ENCODE measurements at regions not wholly inside any gene's neighbourhood (a gene's known extent, or its start where the extent isn't known, plus 50 kb on each side); places are given as distances from the start of the nearest gene placed in this dataset.

- no peak for ATAC-seq (ENCODE audit: insufficient read depth, low read depth)
- Histone ChIP-seq H3K79me2 (ENCODE audit: insufficient read depth, low read length) (no peaks in the 10 kb centered on the region), H4K20me1 (ENCODE audit: insufficient read depth, low read length) (no peaks in the 10 kb centered on the region), H3K36me3 (ENCODE audit: insufficient read depth, low read length) (no peaks in the 10 kb centered on the region), H3K27me3 (ENCODE audit: insufficient read depth, low read length, poor library complexity) (peaks cover 11% of the 10 kb centered on the region), H2AFZ (ENCODE audit: low read depth, low read length) (no peak overlapping the region), H3K9ac (ENCODE audit: low read depth, low read length) (no peak overlapping the region), H3K4me1 (ENCODE audit: insufficient read depth, low read length) (no peaks in the 10 kb centered on the region), H3K4me2 (ENCODE audit: insufficient read depth, low read length) (no peak overlapping the region), H3K27ac (ENCODE audit: low read length) (no peak overlapping the region), H3K4me3 (ENCODE audit: low read depth in 1 of 2, low read length in 2 of 2) (no peak overlapping the region), H3K9me3 (ENCODE audit: insufficient read depth, low read length, severe bottlenecking) (no peaks in the 10 kb centered on the region)
- no peak for DNase-seq
- no peak for TF ChIP-seq EZH2 (IDR thresholded peaks at IDR 0.05; ENCODE audit: borderline replicate concordance, low read depth, low read length, severe bottlenecking)
- no peak for TF ChIP-seq CTCF (IDR thresholded peaks at IDR 0.05; ENCODE audit: borderline replicate concordance, extremely low read depth, low read length, poor library complexity, severe bottlenecking)
These were observed 143.3 kb upstream of the BLID start for GRCh38 chr11:122259195-122259821.

- H3K4me1 ChIP-seq (ENCODE audit: insufficient read depth, low read length), result no peaks in the 10 kb centered on the region
- H3K9ac ChIP-seq (ENCODE audit: low read depth, low read length), result no peak overlapping the region
- no peaks in the 10 kb centered on the region for H3K79me2 ChIP-seq (ENCODE audit: insufficient read depth, low read length)
- no peaks in the 10 kb centered on the region for H3K9me3 ChIP-seq (ENCODE audit: insufficient read depth, low read length, severe bottlenecking)
- TF ChIP-seq EZH2 (IDR thresholded peaks at IDR 0.05; ENCODE audit: borderline replicate concordance, low read depth, low read length, severe bottlenecking), result no peak
- no peak for TF ChIP-seq CTCF (IDR thresholded peaks at IDR 0.05; ENCODE audit: borderline replicate concordance, extremely low read depth, low read length, poor library complexity, severe bottlenecking)
- no peak for ATAC-seq (ENCODE audit: insufficient read depth, low read depth)
- H4K20me1 ChIP-seq (ENCODE audit: insufficient read depth, low read length), result no peaks in the 10 kb centered on the region
- H3K36me3 ChIP-seq (ENCODE audit: insufficient read depth, low read length), result no peaks in the 10 kb centered on the region
- H2AFZ ChIP-seq (ENCODE audit: low read depth, low read length), result no peak overlapping the region
- H3K4me3 ChIP-seq (ENCODE audit: low read depth in 1 of 2, low read length in 2 of 2), result no peak overlapping the region
- H3K4me2 ChIP-seq (ENCODE audit: insufficient read depth, low read length), result no peak overlapping the region
- DNase-seq, result no peak
- H3K27me3 ChIP-seq (ENCODE audit: insufficient read depth, low read length, poor library complexity), result peaks cover 11% of the 10 kb centered on the region
- no peak overlapping the region for H3K27ac ChIP-seq (ENCODE audit: low read length)
These were observed 142.6 kb upstream of the BLID start for GRCh38 chr11:122258446-122259194.

- no peak overlapping the region for H3K27ac ChIP-seq (ENCODE audit: low read length)
- no peak for DNase-seq
- TF ChIP-seq CTCF (IDR thresholded peaks at IDR 0.05; ENCODE audit: borderline replicate concordance, extremely low read depth, low read length, poor library complexity, severe bottlenecking), result no peak
- no peak for TF ChIP-seq EZH2 (IDR thresholded peaks at IDR 0.05; ENCODE audit: borderline replicate concordance, low read depth, low read length, severe bottlenecking)
- H3K4me1 ChIP-seq (ENCODE audit: insufficient read depth, low read length), result no peaks in the 10 kb centered on the region
- H3K27me3 ChIP-seq (ENCODE audit: insufficient read depth, low read length, poor library complexity), result peaks cover 11% of the 10 kb centered on the region
- H3K79me2 ChIP-seq (ENCODE audit: insufficient read depth, low read length), result no peaks in the 10 kb centered on the region
- no peaks in the 10 kb centered on the region for H3K36me3 ChIP-seq (ENCODE audit: insufficient read depth, low read length)
- no peak overlapping the region for H3K4me3 ChIP-seq (ENCODE audit: low read depth in 1 of 2, low read length in 2 of 2)
- H2AFZ ChIP-seq (ENCODE audit: low read depth, low read length), result no peak overlapping the region
- no peaks in the 10 kb centered on the region for H3K9me3 ChIP-seq (ENCODE audit: insufficient read depth, low read length, severe bottlenecking)
- H3K9ac ChIP-seq (ENCODE audit: low read depth, low read length), result no peak overlapping the region
- ATAC-seq (ENCODE audit: insufficient read depth, low read depth), result no peak
- H3K4me2 ChIP-seq (ENCODE audit: insufficient read depth, low read length), result no peak overlapping the region
- H4K20me1 ChIP-seq (ENCODE audit: insufficient read depth, low read length), result no peaks in the 10 kb centered on the region
These were observed 137.7 kb upstream of the BLID start for GRCh38 chr11:122253589-122254231.
